ENCODE measurements at regions not wholly inside any gene's neighbourhood (a gene's known extent, or its start where the extent isn't known, plus 50 kb on each side); places are given as distances from the start of the nearest gene placed in this dataset.
"Not testable (repeated sequence)": the region's sequence is repeated elsewhere in the genome, so short reads cannot be mapped to it uniquely, and the experiment has no call there.

DNA sequence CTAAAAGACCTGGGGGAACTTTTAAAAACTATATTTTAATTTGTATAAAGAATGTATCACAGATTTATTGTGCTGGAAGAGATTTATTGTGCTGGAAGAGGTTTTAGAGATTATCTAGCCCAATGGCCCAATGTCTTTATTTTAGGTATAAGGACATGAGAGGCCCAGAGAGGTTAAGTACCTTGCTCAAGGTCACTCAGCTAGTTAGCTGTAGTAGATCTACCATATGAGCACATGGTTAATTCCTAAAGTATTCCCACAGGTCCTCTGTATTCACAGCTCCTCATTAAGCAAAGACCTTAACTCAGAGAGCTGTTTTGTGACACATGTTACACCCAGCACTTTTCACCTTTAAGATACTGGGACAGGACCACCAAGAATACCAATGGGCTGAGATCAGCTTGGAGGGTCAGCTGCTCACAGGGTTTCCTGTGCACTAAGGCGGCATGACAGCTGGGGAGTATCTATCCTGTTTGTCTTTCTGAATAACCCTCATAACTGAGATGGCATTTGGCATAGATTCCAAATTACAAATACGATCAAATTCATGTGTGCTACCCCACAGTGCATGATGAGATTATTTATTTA is 143.1 kb upstream of the TBL1XR1 start:
- no peak for DNase-seq

DNA sequence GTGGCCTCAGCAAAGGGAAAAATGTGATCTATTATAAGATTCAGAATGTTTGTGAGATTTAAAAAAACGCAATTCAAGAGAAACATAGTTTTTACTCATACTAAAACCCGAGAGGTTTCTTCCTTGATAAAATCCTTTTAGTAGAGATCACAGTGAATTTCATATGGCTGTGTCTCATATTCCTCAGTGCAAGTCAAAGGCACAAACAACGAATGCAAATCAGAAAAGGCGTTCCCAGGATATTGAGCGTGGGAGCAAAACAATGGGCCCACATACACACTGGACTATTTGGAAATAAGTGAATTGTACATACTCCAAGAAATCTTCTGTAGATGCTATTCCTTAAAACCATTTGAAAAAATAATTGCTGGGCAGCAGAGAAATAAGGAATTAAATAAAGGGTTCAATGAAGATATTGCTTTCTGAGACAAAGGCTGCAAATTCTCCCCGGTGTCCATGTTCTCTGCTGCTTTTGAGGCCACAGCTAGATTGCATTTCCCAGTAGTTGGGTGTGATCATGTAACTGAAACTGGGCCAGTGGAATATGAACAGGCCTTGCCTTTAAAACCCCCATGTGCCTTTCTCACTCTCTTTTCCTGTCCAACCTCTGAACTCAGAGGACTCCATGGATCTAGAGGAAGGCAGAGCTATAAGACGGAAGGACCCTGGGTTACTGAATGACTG is 144.6 kb upstream of the TBL1XR1 start:
- no peak for DNase-seq

GRCh38 chr3:177343122-177343625 is 145.9 kb upstream of the TBL1XR1 start:
- no peak for DNase-seq

DNA sequence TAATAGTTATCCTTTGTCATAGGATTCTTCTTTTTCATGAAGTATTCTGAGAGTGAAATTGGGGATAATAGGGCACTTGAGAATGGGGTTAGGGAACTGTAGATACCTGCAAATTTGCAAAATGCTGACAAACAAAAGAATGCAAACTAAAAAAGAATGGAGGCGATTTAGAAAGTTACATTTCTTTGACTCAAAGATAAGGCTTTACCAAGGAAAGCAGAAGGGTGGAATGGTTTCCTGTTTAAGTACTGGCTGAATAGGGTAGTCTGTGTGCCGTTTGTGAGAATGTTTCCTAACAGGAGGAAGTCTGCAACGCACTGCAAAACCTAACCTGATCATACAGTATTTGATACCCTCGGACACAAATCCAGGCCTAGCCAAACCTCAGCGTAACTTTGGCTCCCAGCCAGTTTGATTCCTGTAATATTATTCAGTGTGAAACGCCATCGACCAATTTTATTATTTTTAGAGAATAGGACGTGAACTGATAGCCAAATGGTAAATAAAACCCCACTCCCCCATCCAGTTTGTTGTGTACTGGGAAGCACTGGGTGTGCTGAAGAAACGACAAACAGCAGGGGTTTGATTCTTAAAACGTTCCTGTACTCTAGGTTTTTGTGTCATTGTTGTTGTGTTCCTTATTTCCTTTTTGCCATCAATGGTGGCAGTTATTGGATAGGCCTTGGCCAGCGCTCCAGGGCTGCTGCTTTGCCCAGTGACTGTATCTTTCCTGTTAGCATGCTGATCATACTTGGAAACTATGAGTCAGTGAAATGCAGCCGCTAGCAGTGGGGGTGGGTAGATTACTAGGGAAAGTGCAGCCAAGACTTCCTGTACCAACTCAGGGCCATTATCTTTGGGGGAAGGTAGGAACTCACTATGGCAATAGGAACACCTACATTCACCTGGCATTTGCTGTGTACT is 148.0 kb upstream of the TBL1XR1 start:
- DNase-seq, result no peak

GRCh38 chr3:177345973-177346503 is 148.8 kb upstream of the TBL1XR1 start:
- no peak for DNase-seq

- DNase-seq, result no peak
These were observed 149.6 kb upstream of the TBL1XR1 start for GRCh38 chr3:177346878-177347277.

- no peak for DNase-seq
These were observed 150.3 kb upstream of the TBL1XR1 start for GRCh38 chr3:177347611-177348010.

- no peak for DNase-seq
These were observed 151.7 kb upstream of the TBL1XR1 start for GRCh38 chr3:177348974-177349373.

- no peak for DNase-seq
These were observed 152.1 kb upstream of the TBL1XR1 start for GRCh38 chr3:177349384-177349783.

DNA sequence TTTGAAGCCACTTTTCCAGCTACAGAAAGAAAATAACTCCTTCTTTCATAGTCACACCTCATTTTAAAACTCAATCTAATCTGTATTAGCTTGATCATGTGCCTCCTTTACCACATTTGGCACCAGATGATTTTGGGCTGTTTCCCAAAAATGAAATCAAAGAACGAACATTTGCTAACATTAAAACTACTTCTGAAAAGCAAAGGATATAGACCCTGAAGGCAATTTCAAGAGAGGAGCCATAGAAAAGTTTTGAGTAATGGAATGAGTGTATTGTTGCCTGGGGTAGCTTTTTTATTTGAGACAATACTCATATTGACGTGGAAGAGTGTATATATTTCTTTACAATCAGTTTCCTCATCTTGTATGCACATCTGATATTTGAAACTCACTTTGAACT is 152.8 kb upstream of the TBL1XR1 start:
- no peak for DNase-seq

DNA sequence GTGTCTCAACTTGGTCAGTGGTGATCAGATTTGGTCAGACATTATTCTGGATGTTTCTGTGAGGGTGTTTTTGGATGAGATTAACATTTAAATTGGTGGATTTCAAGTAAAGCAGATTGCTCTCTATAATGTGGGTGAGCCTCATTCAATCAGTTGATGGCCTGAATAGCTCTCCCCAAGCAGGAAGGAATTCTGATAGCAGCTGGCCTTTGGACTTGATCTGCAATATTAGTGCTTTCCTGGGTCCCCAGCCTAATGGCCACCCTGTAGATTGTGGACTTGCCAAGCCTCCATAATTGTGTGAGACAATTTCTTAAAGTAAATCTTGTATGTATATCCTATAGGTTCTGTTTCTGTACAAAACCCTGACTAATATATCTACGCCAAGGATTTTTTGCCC is 153.9 kb upstream of the TBL1XR1 start:
- DNase-seq, result no peak

DNA sequence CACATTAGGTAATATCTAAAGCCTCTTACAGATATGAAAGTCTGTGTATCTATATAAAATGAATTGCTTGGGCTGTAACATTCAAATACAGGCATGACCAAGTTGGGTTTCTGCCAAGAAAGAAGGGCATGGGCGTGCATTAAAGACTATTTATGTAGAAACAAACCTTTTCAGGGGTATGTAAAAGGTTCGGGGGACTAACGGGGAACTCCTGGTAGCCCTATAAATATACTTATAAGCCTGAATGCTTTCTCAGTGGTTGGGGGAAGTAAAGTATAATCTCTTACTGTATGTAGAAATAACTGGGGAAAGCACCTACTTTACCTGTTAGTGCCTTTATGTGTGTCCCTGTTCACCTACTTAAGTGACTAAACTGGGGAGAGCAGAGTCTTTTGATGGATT is 154.5 kb upstream of the TBL1XR1 start:
- DNase-seq, result no peak

DNA sequence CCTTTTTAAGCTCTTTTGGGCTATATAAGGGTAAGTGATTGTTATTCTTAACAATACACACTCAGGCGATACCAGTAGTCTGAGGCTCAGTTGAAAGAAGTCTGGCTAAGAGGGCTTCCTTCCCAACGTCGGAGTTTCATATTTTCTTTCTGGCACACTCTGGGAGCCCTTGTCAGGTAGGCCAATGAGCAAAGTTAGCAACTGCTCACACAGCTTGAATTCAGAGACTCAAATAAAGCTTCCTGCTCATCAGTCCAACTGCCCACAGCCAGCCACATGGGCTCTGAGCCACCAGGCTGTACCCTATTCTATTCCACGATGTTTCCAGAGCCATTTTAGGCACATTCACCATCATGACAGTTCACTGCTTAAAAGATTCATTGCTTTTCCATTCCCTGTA is 155.1 kb upstream of the TBL1XR1 start:
- DNase-seq, result no peak

DNA sequence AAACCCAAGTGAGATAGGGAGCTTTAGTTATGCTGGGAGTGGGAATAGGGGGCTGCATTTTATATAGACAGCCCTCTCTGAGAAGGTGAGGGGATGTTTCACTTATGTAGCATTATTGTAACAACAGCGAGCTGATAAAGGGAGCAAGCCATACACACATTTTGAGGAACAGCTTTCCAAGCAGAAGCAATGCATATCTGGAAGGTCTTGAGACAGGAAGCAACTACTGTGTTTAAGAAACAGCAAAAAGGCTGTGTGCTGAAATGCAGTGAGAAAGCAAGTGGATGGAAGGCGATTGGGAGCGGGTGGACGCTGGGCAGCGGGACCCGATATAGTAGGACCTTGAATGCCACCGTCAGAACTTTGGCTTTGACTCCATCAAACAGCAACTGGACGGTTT is 155.9 kb upstream of the TBL1XR1 start:
- DNase-seq, result no peak

GRCh38 chr3:177353879-177354278 is 156.6 kb upstream of the TBL1XR1 start:
- DNase-seq, result not testable (repeated sequence)

GRCh38 chr3:177354466-177354865 is 157.2 kb upstream of the TBL1XR1 start:
- no peak for DNase-seq

DNA sequence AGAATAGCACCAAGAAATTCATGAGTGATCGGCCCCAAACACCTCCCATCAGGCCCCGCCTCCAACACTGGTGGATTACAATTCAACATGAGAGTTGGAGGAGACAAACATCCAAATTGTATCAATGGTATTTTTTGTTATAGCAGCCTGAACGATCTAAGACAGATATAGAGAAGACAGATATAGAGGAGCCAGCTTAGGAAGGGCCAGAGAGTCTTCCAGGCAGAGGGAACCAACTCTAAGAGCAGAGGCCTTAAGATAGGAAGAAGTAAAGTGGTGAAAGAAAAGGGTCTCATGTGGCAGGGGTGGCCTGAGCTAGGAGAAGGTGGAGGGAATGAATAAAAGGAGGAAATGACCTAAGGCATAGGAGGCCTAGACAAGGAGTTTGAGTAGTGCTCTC is 158.8 kb upstream of the TBL1XR1 start:
- no peak for DNase-seq

DNA sequence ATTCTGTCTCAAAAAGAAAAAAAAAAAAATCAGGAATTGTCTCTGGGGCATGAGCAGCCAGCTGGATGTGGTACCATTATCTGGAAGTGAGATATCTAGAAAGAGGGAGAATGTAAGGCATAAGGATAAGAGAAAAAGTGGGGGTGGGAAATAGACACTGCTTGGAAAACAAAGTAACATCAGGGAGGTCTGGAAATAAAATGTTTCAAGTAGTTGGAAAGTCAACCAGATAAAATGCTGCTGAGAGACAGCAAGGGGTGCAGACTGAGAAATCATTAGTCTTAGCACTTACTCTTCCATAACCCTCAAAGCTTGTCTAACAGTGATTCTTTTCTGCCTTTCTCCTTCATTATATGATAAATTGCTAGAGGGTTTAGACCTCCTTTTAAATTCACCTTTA is 159.7 kb upstream of the TBL1XR1 start:
- DNase-seq, result no peak

DNA sequence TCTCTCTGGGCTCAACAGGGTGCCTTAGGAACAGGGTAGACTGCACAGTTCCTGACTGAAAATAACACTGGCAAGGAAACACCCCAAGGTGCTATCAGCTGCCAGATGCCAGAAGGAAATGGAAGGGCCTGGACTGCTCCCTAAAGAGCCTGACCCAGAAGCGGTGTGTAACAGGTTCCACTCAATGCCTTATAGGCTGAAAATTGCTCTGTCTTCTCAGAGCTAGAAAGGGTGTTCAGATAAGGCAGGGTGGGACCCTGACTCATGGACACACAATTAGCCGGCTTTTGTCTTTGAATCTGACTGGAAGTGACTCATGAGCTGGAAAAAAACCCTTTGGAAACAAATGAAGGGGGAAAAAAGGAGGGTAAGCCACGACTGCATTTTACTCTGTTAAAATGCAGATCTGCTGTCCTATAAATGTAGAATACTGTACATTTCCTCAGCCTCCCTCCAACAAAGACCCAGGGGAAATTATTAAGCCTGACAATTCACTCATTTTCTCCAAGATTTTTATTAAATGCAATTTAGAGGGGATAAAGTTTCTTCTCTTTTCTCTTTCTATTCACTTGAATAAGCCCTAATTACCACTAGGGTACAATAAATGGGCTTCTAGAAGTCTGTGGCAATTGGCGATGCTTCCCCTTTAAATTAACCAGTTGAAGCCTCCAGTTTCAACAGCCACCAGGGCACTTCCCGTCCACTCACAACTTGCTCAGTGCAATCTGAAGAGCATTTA is 160.2 kb upstream of the TBL1XR1 start:
- no peak for DNase-seq

- DNase-seq, result no peak
These were observed 161.1 kb upstream of the TBL1XR1 start for GRCh38 chr3:177358091-177358976.

GRCh38 chr3:177358977-177359592 is 161.8 kb upstream of the TBL1XR1 start:
- peak; percentile 43 for DNase-seq

Measured in NCI-H1694 (cell line).